Body of pancreas (tissue), 4 donors: ENCODE measurements at regions not wholly inside any gene's neighbourhood (a gene's known extent, or its start where the extent isn't known, plus 50 kb on each side); places are given as distances from the start of the nearest gene placed in this dataset.

Source experiments
- CTCF ChIP-seq, 7 experiments: fragments of 450-650 bp in 4 of 7; fragments of 200-600 bp in 3 of 7; sonication (generic) in 3 of 7; IDR thresholded peaks; one replicate each; pipeline ENCODE4 v1.5.1; 2016 to 2019; ENCODE audit warnings: antibody characterized with exemption in 7 of 7
- POLR2A ChIP-seq, 3 donors: fragments of 450-650 bp; IDR thresholded peaks; one replicate each; pipeline ENCODE4 v1.6.1; 2016; ENCODE audit warnings: antibody characterized with exemption in 3 of 3, mild to moderate bottlenecking in 2 of 3

- TF ChIP-seq CTCF (IDR thresholded peaks at IDR 0.05) (no peak), POLR2A (IDR thresholded peaks at IDR 0.05) (no peak)
Measured at GRCh38 chr2:225337183-225337582, 62.3 kb upstream of the NYAP2 start.
